H1 (cell line): ENCODE measurements at regions not wholly inside any gene's neighbourhood (a gene's known extent, or its start where the extent isn't known, plus 50 kb on each side); places are given as distances from the start of the nearest gene placed in this dataset.

Experiments
- EZH2 ChIP-seq: fragments of 200-600 bp; sonication (generic); IDR thresholded peaks from 2 replicates; pipeline ENCODE4 v1.7.1; 2012; ENCODE audit warnings: low read depth, mild to moderate bottlenecking, moderate library complexity, low read length, inconsistent platforms; ENCODE audit not compliant: severe bottlenecking
- FOSL1 ChIP-seq: IDR thresholded peaks from 2 replicates; pipeline ENCODE4 v1.6.1; 2011; ENCODE audit warnings: mild to moderate bottlenecking, low read depth, low read length, moderate library complexity; ENCODE audit not compliant: insufficient read depth
- POLR2AphosphoS5 ChIP-seq: IDR thresholded peaks from 2 replicates; pipeline ENCODE4 v1.6.1; 2011; ENCODE audit warnings: low read depth, low read length
- RNF2 ChIP-seq: fragments of 200-900, 300-1000 bp; sonication (generic); IDR thresholded peaks from 2 replicates; pipeline ENCODE4 v1.7.1; 2016; ENCODE audit warnings: borderline replicate concordance, low read depth, mild to moderate bottlenecking, antibody characterized with exemption, low read length; ENCODE audit not compliant: poor library complexity, severe bottlenecking; ENCODE audit errors: missing control alignments
- SIX5 ChIP-seq: IDR thresholded peaks from 2 replicates; pipeline ENCODE4 v1.6.1; 2011; ENCODE audit warnings: mild to moderate bottlenecking, low read depth, low read length
- SP2 ChIP-seq: IDR thresholded peaks from 2 replicates; pipeline ENCODE4 v1.6.1; 2012; ENCODE audit warnings: mild to moderate bottlenecking, low read length, inconsistent platforms
- TF ChIP-seq, protein P1 (sequence below), 3 experiments: IDR thresholded peaks; 1 replicate in 2 of 3; 2 replicates in 1 of 3; pipeline versions ENCODE4 v1.5.1 to v1.6.1; 2011; ENCODE audit warnings: low read length in 3 of 3, mild to moderate bottlenecking in 3 of 3, inconsistent platforms in 2 of 3, low read depth in 1 of 3, moderate library complexity in 1 of 3; ENCODE audit not compliant: insufficient read depth in 1 of 3; ENCODE audit errors: control extremely low read depth in 1 of 3

DNA sequence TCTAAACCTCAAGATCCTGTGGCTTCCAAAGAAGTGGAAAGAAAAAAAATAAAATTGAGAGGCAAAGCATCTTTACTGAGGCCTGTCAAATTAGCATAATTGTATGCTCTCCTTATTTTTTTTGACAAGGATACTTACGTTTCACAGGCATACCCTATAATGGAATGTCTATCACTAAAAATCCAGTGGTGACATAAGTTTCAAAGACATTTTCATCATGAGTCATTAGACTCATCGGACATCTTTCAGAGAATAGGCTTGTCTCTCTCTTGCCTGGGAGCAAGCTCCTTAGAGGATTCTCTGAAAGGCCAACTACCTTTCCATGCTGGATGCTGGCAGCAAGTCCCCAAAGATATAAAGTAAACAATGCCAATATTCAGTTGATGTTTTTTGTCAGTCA lies 380.7 kb upstream of the STEAP1 start:
- TF ChIP-seq EZH2 (no peak), RNF2 (no peak), SIX5 (no peak), SP2 (no peak), POLR2AphosphoS5 (no peak), FOSL1 (no peak)
- TF ChIP-seq, protein P1, sequence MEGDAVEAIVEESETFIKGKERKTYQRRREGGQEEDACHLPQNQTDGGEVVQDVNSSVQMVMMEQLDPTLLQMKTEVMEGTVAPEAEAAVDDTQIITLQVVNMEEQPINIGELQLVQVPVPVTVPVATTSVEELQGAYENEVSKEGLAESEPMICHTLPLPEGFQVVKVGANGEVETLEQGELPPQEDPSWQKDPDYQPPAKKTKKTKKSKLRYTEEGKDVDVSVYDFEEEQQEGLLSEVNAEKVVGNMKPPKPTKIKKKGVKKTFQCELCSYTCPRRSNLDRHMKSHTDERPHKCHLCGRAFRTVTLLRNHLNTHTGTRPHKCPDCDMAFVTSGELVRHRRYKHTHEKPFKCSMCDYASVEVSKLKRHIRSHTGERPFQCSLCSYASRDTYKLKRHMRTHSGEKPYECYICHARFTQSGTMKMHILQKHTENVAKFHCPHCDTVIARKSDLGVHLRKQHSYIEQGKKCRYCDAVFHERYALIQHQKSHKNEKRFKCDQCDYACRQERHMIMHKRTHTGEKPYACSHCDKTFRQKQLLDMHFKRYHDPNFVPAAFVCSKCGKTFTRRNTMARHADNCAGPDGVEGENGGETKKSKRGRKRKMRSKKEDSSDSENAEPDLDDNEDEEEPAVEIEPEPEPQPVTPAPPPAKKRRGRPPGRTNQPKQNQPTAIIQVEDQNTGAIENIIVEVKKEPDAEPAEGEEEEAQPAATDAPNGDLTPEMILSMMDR (IDR thresholded peaks at IDR 0.05; ENCODE audit: control extremely low read depth in 1 of 3, insufficient read depth in 1 of 3, low read depth in 1 of 3, low read length in 3 of 3) = no peak
